Stomach (tissue), 8 donors: ENCODE measurements at regions not wholly inside any gene's neighbourhood (a gene's known extent, or its start where the extent isn't known, plus 50 kb on each side); places are given as distances from the start of the nearest gene placed in this dataset.

Experiments
- DNase-seq, 2 donors: peaks; one replicate each; pipeline versions ENCODE4 v3.0.0 to v3.0.0-alpha.2; 2013 to 2019
- H3K27ac ChIP-seq, 5 donors: fragments of 200-600 bp in 4 of 5; sonication (generic) in 4 of 5; one replicate each; pipeline ENCODE4 v1.5.1; 2013 to 2019; ENCODE audit warnings: mild to moderate bottlenecking in 1 of 5, moderate library complexity in 1 of 5
- H3K27me3 ChIP-seq, 3 donors: fragments of 200-600 bp; sonication (generic); one replicate each; pipeline ENCODE4 v1.5.1; 2017 to 2019; ENCODE audit warnings: mixed run types in 1 of 3
- H3K36me3 ChIP-seq, 4 donors: fragments of 200-600 bp; sonication (generic); 1 replicate in 3 of 4; 2 replicates in 1 of 4; pipeline ENCODE4 v1.5.1; 2016 to 2019
- H3K4me1 ChIP-seq, 4 donors: fragments of 200-600 bp; sonication (generic); one replicate each; pipeline ENCODE4 v1.5.1; 2016 to 2019
- H3K4me3 ChIP-seq, 4 donors: fragments of 200-600 bp; sonication (generic) in 3 of 4; one replicate each; pipeline ENCODE4 v1.5.1; 2016 to 2019; ENCODE audit warnings: mild to moderate bottlenecking in 1 of 4
- H3K9me3 ChIP-seq, 4 donors: fragments of 200-600 bp; sonication (generic); one replicate each; pipeline ENCODE4 v1.5.1; 2016 to 2019
- CTCF ChIP-seq, 7 experiments: fragments of 450-650 bp in 4 of 7; fragments of 200-600 bp in 3 of 7; sonication (generic) in 3 of 7; IDR thresholded peaks; one replicate each; pipeline ENCODE4 v1.5.1; 2016 to 2019; ENCODE audit warnings: antibody characterized with exemption in 7 of 7, control low read depth in 2 of 7, mild to moderate bottlenecking in 1 of 7
- EP300 ChIP-seq: sonication (generic); formaldehyde crosslinking; IDR thresholded peaks from one replicate; pipeline ENCODE4 v1.6.1; 2017; ENCODE audit warnings: antibody characterized with exemption
- POLR2A ChIP-seq, 4 donors: fragments of 450-650 bp; IDR thresholded peaks; one replicate each; pipeline ENCODE4 v1.6.1; 2016; ENCODE audit warnings: antibody characterized with exemption in 4 of 4, control low read depth in 2 of 4, mild to moderate bottlenecking in 1 of 4, moderate library complexity in 1 of 4
- POLR2AphosphoS5 ChIP-seq, 3 donors: sonication (generic); formaldehyde crosslinking; IDR thresholded peaks; one replicate each; pipeline ENCODE4 v1.6.1; 2016; ENCODE audit warnings: antibody characterized with exemption in 3 of 3
- WGBS, 5 donors: extraction: QIAGEN DNeasy Blood & Tissue Kit in 3 of 5; methylation state at CpG; one replicate each; pipeline versions ENCODE4 v1.1.5 to v1.1.7; 2013 to 2018; 5-methylcytosine and 5-hydroxymethylcytosine counted together
- intact Hi-C: fragments of 100-400 bp; cut with DNase I; formaldehyde crosslinking; loops from one replicate; pipeline ENCODE4 v1.15.1; 2023; ENCODE audit warnings: low total_unique reads
- small RNA-seq, 4 donors: library from RNA; depleted of rRNA; stranded (forward); fragments of <200 nt; gene quantifications; one replicate each; pipeline ENCODE3, GENCODE V24; 2016
- donor health status: healthy with polysubstance abuse.
- donor health status: Bipolar disorder and iron deficiency.
- donor health status: healthy.

- Histone ChIP-seq H3K27ac (no peak overlapping the region), H3K36me3 (no peaks in the 10 kb centered on the region), H3K4me1 (no peaks in the 10 kb centered on the region), H3K9me3 (no peaks in the 10 kb centered on the region), H3K4me3 (no peak overlapping the region), H3K27me3 (peaks cover 0 to 8% (median 0%) of the 10 kb centered on the region in 3 donors)
- WGBS, 5 donors = 87 to 92% (median 89%) methylated on average over 4 of the region's 4 CpGs
- no peak for TF ChIP-seq EP300
- TF ChIP-seq POLR2AphosphoS5 (IDR thresholded peaks at IDR 0.05) = no peak
- no peak for TF ChIP-seq CTCF (IDR thresholded peaks at IDR 0.05)
- no peak for TF ChIP-seq POLR2A (IDR thresholded peaks at IDR 0.05)
- intact Hi-C loops = no loop called here
- DNase-seq = no peak
Measured at GRCh38 chr6:165716886-165717285, 53.8 kb upstream of the PDE10A start.

- Histone ChIP-seq H3K9me3 (no peaks in the 10 kb centered on the region), H3K4me3 (no peak overlapping the region), H3K4me1 (no peaks in the 10 kb centered on the region), H3K36me3 (no peaks in the 10 kb centered on the region), H3K27me3 (peaks cover 0 to 8% (median 0%) of the 10 kb centered on the region in 3 donors), H3K27ac (no peak overlapping the region)
- TF ChIP-seq EP300 (no peak), POLR2AphosphoS5 (IDR thresholded peaks at IDR 0.05) (no peak), CTCF (IDR thresholded peaks at IDR 0.05) (no peak), POLR2A (IDR thresholded peaks at IDR 0.05) (no peak)
- WGBS, 5 donors = 83 to 93% (median 92%) methylated on average over 11 of the region's 11 CpGs
- DNase-seq = no peak
- intact Hi-C loops = no loop called here
Measured at GRCh38 chr6:165715428-165715827, 52.4 kb upstream of the PDE10A start.

GRCh38 chr6:165714907-165715306 is 51.9 kb upstream of the PDE10A start:
- DNase-seq = no peak
- WGBS, 5 donors = 89 to 97% (median 94%) methylated on average over 8 to 18 of the region's 18 CpGs
- TF ChIP-seq POLR2A (IDR thresholded peaks at IDR 0.05) (no peak), POLR2AphosphoS5 (IDR thresholded peaks at IDR 0.05) (no peak), EP300 (no peak), CTCF (IDR thresholded peaks at IDR 0.05) (no peak)
- Histone ChIP-seq H3K9me3 (no peaks in the 10 kb centered on the region), H3K27ac (no peak overlapping the region), H3K4me3 (no peak overlapping the region), H3K36me3 (no peaks in the 10 kb centered on the region), H3K4me1 (no peaks in the 10 kb centered on the region), H3K27me3 (peaks cover 0 to 8% (median 0%) of the 10 kb centered on the region in 3 donors)
- intact Hi-C loops = no loop called here

- no peaks in the 10 kb centered on the region for H3K4me1 ChIP-seq
- H3K9me3 ChIP-seq = no peaks in the 10 kb centered on the region
- no peak for DNase-seq
- 85 to 90% (median 89%) methylated on average over 12 of the region's 12 CpGs for WGBS, 5 donors
- H3K27ac ChIP-seq = no peak overlapping the region
- peaks cover 0 to 8% (median 0%) of the 10 kb centered on the region in 3 donors for H3K27me3 ChIP-seq
- intact Hi-C loops = no loop called here
- no peak overlapping the region for H3K4me3 ChIP-seq
- H3K36me3 ChIP-seq = no peaks in the 10 kb centered on the region
- TF ChIP-seq POLR2A (IDR thresholded peaks at IDR 0.05) = no peak
Measured at GRCh38 chr6:165713845-165714466, 50.9 kb upstream of the PDE10A start.

Small RNA genes in the stretch of these regions (small RNA-seq; reads per million reads assigned to genes)
- 0 reads per million in 4 donors for gene RNU6-730P
